ENCODE measurements at regions not wholly inside any gene's neighbourhood (a gene's known extent, or its start where the extent isn't known, plus 50 kb on each side); places are given as distances from the start of the nearest gene placed in this dataset.
"Not testable (repeated sequence)": the region's sequence is repeated elsewhere in the genome, so short reads cannot be mapped to it uniquely, and the experiment has no call there.

DNA sequence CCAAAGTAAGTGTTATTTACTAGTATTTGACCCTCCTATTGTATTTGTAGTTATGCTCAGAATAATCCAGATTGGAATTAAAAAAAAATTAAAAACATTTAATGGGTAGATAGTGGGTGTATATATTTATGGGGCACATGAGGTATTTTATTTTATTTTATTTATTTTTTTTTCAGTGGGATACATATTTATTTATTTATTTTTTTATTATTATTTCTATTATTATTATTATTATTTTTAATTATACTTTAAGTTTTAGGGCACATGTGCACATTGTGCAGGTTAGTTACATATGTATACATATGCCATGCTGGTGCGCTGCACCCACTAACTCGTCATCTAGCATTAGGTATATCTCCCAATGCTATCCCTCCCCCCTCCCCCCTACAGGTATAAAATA lies 1211.8 kb downstream of the OTOL1 start:
- not testable (repeated sequence) for H4K5ac ChIP-seq (ENCODE audit: low read length); H3K4me1 ChIP-seq (ENCODE audit: control insufficient read depth, low read depth, low read length); H4K8ac ChIP-seq (ENCODE audit: low read depth, low read length); H3K27ac ChIP-seq (ENCODE audit: low read depth, low read length); H2BK15ac ChIP-seq (replicated peaks; ENCODE audit: low read depth); H3K9ac ChIP-seq (ENCODE audit: low read length); H3K23ac ChIP-seq (ENCODE audit: low read length); H2AK5ac ChIP-seq (ENCODE audit: low read length); H2BK120ac ChIP-seq (ENCODE audit: low read depth, low read length); H3K4me2 ChIP-seq (ENCODE audit: low read length); H3K4ac ChIP-seq (ENCODE audit: low read depth, low read length); H3K4me3 ChIP-seq (ENCODE audit: low read length); H3K27me3 ChIP-seq (ENCODE audit: insufficient read depth, low read length, poor library complexity); DNase-seq; H3K18ac ChIP-seq (ENCODE audit: low read length); H3K79me2 ChIP-seq (ENCODE audit: control insufficient read depth, insufficient read depth, low read length); H3K56ac ChIP-seq (ENCODE audit: low read length); H3K36me3 ChIP-seq (ENCODE audit: control insufficient read depth, insufficient read depth, low read length); H3K79me1 ChIP-seq (ENCODE audit: low read length); H2BK5ac ChIP-seq (ENCODE audit: low read length)
- no CpG with 5 or more reads among the region's 2 CpGs for WGBS (ENCODE audit: extremely low coverage, insufficient coverage, low lambda C conversion rate)

DNA sequence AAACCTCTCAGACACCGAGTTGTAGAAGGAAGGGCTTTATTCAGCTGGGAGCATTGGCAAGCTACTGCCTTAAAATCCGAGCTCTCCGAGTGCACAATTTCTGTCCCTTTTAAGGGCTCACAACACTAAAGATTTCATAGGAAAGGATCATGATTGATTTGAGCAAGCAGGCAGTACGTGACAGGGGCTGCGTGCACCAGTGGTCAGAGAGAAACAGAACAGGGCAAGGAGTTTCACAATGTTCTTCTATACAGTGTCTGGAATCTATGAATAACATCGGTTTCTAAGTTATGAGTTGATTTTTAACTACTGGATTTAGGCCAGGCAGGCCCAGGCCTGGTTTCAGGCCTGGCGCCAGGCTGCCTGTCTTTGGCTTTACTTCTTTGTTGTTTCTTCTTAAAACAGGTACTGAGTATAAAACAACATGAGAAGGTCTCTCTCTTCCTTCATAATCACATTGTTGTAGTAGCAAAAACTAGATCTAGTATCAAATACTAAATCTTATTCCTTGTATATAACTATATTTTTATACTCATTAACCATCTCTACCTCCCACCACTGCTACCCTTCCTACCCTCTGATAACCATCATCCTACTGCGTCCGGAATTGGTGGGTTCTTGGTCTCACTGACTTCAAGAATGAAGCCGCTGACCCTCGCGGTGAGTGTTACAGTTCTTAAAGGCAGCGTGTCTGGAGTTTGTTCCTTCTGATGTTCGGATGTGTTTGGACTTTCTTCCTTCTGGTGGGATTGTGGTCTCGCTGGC lies 1212.5 kb downstream of the OTOL1 start:
- H3K4ac ChIP-seq (ENCODE audit: low read depth, low read length); H2BK5ac ChIP-seq (ENCODE audit: low read length); H3K56ac ChIP-seq (ENCODE audit: low read length); H2AK5ac ChIP-seq (ENCODE audit: low read length); H3K4me1 ChIP-seq (ENCODE audit: control insufficient read depth, low read depth, low read length); H3K36me3 ChIP-seq (ENCODE audit: control insufficient read depth, insufficient read depth, low read length); H2BK120ac ChIP-seq (ENCODE audit: low read depth, low read length); H3K27ac ChIP-seq (ENCODE audit: low read depth, low read length); H2BK15ac ChIP-seq (replicated peaks; ENCODE audit: low read depth); H3K27me3 ChIP-seq (ENCODE audit: insufficient read depth, low read length, poor library complexity); H4K5ac ChIP-seq (ENCODE audit: low read length); H3K79me1 ChIP-seq (ENCODE audit: low read length); H3K9ac ChIP-seq (ENCODE audit: low read length); H3K4me3 ChIP-seq (ENCODE audit: low read length); DNase-seq; H3K4me2 ChIP-seq (ENCODE audit: low read length); H3K79me2 ChIP-seq (ENCODE audit: control insufficient read depth, insufficient read depth, low read length); H3K18ac ChIP-seq (ENCODE audit: low read length); H3K23ac ChIP-seq (ENCODE audit: low read length); H4K8ac ChIP-seq (ENCODE audit: low read depth, low read length): not testable (repeated sequence)
- WGBS (ENCODE audit: extremely low coverage, insufficient coverage, low lambda C conversion rate), result no CpG with 5 or more reads among the region's 15 CpGs

DNA sequence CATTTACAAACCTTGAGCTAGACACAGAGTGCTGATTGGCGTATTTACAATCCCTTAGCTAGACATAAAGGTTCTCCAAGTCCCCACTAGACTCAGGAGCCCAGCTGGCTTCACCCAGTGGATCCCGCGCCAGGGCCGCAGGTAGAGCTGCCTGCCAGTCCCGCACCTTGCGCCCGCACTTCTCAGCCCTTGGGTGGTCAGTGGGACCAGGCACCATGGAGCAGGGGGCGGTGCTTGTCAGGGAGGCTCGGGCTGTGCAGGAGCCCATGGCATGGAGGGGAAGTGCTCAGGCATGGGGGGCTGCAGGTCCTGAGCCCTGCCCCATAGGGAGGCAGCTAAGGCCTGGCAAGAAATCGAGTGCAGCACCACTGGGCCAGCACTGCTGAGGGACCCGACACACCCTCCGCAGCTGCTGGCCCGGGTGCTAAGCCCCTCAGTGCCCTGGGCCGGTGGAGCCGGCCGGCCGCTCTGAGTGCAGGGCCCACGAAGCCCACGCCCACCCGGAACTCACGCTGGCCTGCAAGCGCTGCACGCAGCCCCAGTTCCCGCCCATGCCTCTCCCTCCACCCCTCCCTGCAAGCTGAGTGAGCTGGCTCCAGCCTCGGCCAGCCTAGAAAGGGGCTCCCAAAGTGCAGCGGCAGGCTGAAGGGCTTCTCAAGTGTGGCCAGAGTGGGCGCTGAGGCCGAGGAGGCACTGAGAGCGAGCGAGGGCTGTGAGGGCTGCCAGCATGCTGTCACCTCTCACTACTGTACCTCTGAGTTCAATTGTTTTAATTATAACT lies 1213.9 kb downstream of the OTOL1 start:
- Histone ChIP-seq H3K56ac (ENCODE audit: low read length) (no peak overlapping the region), H3K27me3 (ENCODE audit: insufficient read depth, low read length, poor library complexity) (no peaks in the 10 kb centered on the region), H3K4ac (ENCODE audit: low read depth, low read length) (no peak overlapping the region), H3K4me2 (ENCODE audit: low read length) (no peak overlapping the region), H4K5ac (ENCODE audit: low read length) (no peak overlapping the region), H3K9ac (ENCODE audit: low read length) (no peak overlapping the region), H2AK5ac (ENCODE audit: low read length) (no peak overlapping the region), H3K79me2 (ENCODE audit: control insufficient read depth, insufficient read depth, low read length) (no peaks in the 10 kb centered on the region), H3K18ac (ENCODE audit: low read length) (no peak overlapping the region), H2BK120ac (ENCODE audit: low read depth, low read length) (no peak overlapping the region), H3K79me1 (ENCODE audit: low read length) (no peaks in the 10 kb centered on the region), H2BK5ac (ENCODE audit: low read length) (no peak overlapping the region), H2BK15ac (replicated peaks; ENCODE audit: low read depth) (no peak overlapping the region), H4K8ac (ENCODE audit: low read depth, low read length) (no peak overlapping the region), H3K4me3 (ENCODE audit: low read length) (no peak overlapping the region), H3K23ac (ENCODE audit: low read length) (no peak overlapping the region), H3K4me1 (ENCODE audit: control insufficient read depth, low read depth, low read length) (no peaks in the 10 kb centered on the region), H3K36me3 (ENCODE audit: control insufficient read depth, insufficient read depth, low read length) (no peaks in the 10 kb centered on the region), H3K27ac (ENCODE audit: low read depth, low read length) (no peak overlapping the region)
- DNase-seq, result no peak
- no CpG with 5 or more reads among the region's 30 CpGs for WGBS (ENCODE audit: extremely low coverage, insufficient coverage, low lambda C conversion rate)

DNA sequence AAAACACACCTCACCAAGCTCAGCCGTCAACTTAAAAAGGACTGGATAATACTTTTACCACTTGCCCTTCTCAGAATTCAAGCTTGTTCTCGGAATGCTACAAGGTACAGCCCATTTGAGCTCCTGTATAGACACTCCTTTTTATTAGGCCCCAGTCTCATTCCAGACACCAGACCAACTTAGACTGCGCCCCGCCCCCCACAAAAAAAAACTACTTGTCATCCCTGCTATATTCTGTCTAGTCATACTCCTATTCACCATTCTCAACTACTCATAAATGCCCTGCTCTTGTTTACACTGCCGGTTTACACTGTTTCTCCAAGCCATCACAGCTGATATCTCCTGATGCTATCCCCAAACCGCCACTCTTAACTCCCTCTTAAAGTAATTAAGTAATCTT lies 1220.5 kb downstream of the OTOL1 start:
- no CpG with 5 or more reads among the region's 6 CpGs for WGBS (ENCODE audit: extremely low coverage, insufficient coverage, low lambda C conversion rate)
- not testable (repeated sequence) for H3K23ac ChIP-seq (ENCODE audit: low read length)

DNA sequence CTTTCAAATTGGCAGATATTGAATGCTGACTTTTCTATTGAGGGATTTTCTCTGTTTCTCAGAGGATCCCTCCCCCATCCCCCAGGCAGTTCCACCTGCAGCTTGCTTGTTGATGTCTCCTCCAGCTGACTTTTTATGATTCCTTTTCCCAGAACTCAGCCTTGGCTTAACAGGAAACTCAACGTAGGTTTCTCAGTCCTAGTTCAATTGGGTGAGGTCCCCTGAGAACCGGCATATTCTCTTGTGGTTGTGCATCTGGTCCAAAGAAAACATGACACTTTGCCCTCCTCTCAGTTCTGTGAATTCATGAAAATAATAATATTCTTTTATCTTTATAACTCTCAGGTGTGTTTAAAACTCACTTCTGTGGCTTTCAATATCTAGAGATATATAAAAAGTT lies 1222.1 kb downstream of the OTOL1 start:
- H3K4ac ChIP-seq (ENCODE audit: low read depth, low read length), result peak overlapping the region; percentile 87
- no peaks in the 10 kb centered on the region for H3K27me3 ChIP-seq (ENCODE audit: insufficient read depth, low read length, poor library complexity)
- no peak overlapping the region for H3K4me3 ChIP-seq (ENCODE audit: low read length)
- H3K56ac ChIP-seq (ENCODE audit: low read length), result peak overlapping the region; percentile 29
- H3K18ac ChIP-seq (ENCODE audit: low read length), result peak overlapping the region; percentile 76
- no peaks in the 10 kb centered on the region for H3K36me3 ChIP-seq (ENCODE audit: control insufficient read depth, insufficient read depth, low read length)
- peak overlapping the region; percentile 49 for H3K27ac ChIP-seq (ENCODE audit: low read depth, low read length)
- H4K8ac ChIP-seq (ENCODE audit: low read depth, low read length), result no peak overlapping the region
- H4K5ac ChIP-seq (ENCODE audit: low read length), result no peak overlapping the region
- H3K9ac ChIP-seq (ENCODE audit: low read length), result no peak overlapping the region
- no peaks in the 10 kb centered on the region for H3K79me2 ChIP-seq (ENCODE audit: control insufficient read depth, insufficient read depth, low read length)
- no peak overlapping the region for H2BK15ac ChIP-seq (replicated peaks; ENCODE audit: low read depth)
- no peak overlapping the region for H2AK5ac ChIP-seq (ENCODE audit: low read length)
- no peaks in the 10 kb centered on the region for H3K4me1 ChIP-seq (ENCODE audit: control insufficient read depth, low read depth, low read length)
- DNase-seq, result peak; percentile 20
- H2BK120ac ChIP-seq (ENCODE audit: low read depth, low read length), result peak overlapping the region; percentile 92
- peak overlapping the region; percentile 87 for H2BK5ac ChIP-seq (ENCODE audit: low read length)
- no peak overlapping the region for H3K4me2 ChIP-seq (ENCODE audit: low read length)
- H3K79me1 ChIP-seq (ENCODE audit: low read length), result no peaks in the 10 kb centered on the region
- no CpG with 5 or more reads among the region's 2 CpGs for WGBS (ENCODE audit: extremely low coverage, insufficient coverage, low lambda C conversion rate)
- no peak overlapping the region for H3K23ac ChIP-seq (ENCODE audit: low read length)

More for the DNA sequence above, 1220.5 kb downstream of the OTOL1 start:
- peak overlapping the region; percentile 28 for H3K27ac ChIP-seq (ENCODE audit: low read depth, low read length)
- not testable (repeated sequence) for H2AK5ac ChIP-seq (ENCODE audit: low read length); H3K4me3 ChIP-seq (ENCODE audit: low read length); H3K36me3 ChIP-seq (ENCODE audit: control insufficient read depth, insufficient read depth, low read length); H3K79me2 ChIP-seq (ENCODE audit: control insufficient read depth, insufficient read depth, low read length); H3K9ac ChIP-seq (ENCODE audit: low read length); H2BK120ac ChIP-seq (ENCODE audit: low read depth, low read length); DNase-seq; H4K8ac ChIP-seq (ENCODE audit: low read depth, low read length); H2BK5ac ChIP-seq (ENCODE audit: low read length); H3K4me2 ChIP-seq (ENCODE audit: low read length); H3K56ac ChIP-seq (ENCODE audit: low read length); H3K4ac ChIP-seq (ENCODE audit: low read depth, low read length); H3K27me3 ChIP-seq (ENCODE audit: insufficient read depth, low read length, poor library complexity); H3K79me1 ChIP-seq (ENCODE audit: low read length); H4K5ac ChIP-seq (ENCODE audit: low read length); H3K4me1 ChIP-seq (ENCODE audit: control insufficient read depth, low read depth, low read length); H2BK15ac ChIP-seq (replicated peaks; ENCODE audit: low read depth)
- H3K18ac ChIP-seq (ENCODE audit: low read length), result peak overlapping the region; percentile 87
